A673 (cell line): ENCODE measurements at regions not wholly inside any gene's neighbourhood (a gene's known extent, or its start where the extent isn't known, plus 50 kb on each side); places are given as distances from the start of the nearest gene placed in this dataset.

ENCODE experiments used
- EZH2 ChIP-seq: fragments of 200-600 bp; sonication (generic); IDR thresholded peaks from 2 replicates; pipeline ENCODE4 v1.6.1; 2017; ENCODE audit warnings: borderline replicate concordance, low read depth, mild to moderate bottlenecking, mixed read lengths, antibody characterized with exemption, low read length; ENCODE audit not compliant: poor library complexity, severe bottlenecking
- TF ChIP-seq, protein P1 (sequence below): fragments of 300-800, 200-600 bp; sonication (generic); conservative IDR thresholded peaks from 2 replicates; pipeline ENCODE4 v1.5.1; 2017; ENCODE audit warnings: low read depth, mild to moderate bottlenecking, antibody characterized with exemption, low read length, moderate library complexity, mixed read lengths

DNA sequence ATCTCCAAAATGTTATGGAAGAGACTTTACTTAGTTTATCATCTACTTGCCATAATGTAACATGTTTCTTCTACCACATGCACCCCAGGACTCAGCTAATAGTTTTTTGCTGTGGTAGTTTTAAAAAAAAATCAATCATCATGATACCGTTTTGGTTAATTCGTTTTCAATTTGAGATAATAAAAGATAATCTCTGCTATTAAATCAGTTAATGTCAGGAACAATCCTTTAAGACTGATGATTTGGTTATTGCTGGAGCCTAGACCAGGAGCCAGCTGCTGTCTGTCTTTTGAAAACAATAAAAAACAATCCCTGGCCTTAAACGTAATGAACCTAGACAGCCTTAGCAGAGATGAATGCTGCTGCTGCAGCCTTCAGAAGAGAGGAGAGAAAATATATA lies 403.7 kb downstream of the OXSM start:
- TF ChIP-seq, protein P1, sequence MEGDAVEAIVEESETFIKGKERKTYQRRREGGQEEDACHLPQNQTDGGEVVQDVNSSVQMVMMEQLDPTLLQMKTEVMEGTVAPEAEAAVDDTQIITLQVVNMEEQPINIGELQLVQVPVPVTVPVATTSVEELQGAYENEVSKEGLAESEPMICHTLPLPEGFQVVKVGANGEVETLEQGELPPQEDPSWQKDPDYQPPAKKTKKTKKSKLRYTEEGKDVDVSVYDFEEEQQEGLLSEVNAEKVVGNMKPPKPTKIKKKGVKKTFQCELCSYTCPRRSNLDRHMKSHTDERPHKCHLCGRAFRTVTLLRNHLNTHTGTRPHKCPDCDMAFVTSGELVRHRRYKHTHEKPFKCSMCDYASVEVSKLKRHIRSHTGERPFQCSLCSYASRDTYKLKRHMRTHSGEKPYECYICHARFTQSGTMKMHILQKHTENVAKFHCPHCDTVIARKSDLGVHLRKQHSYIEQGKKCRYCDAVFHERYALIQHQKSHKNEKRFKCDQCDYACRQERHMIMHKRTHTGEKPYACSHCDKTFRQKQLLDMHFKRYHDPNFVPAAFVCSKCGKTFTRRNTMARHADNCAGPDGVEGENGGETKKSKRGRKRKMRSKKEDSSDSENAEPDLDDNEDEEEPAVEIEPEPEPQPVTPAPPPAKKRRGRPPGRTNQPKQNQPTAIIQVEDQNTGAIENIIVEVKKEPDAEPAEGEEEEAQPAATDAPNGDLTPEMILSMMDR = no peak
- no peak for TF ChIP-seq EZH2
